ENCODE measurements at regions not wholly inside any gene's neighbourhood (a gene's known extent, or its start where the extent isn't known, plus 50 kb on each side); places are given as distances from the start of the nearest gene placed in this dataset.

DNA sequence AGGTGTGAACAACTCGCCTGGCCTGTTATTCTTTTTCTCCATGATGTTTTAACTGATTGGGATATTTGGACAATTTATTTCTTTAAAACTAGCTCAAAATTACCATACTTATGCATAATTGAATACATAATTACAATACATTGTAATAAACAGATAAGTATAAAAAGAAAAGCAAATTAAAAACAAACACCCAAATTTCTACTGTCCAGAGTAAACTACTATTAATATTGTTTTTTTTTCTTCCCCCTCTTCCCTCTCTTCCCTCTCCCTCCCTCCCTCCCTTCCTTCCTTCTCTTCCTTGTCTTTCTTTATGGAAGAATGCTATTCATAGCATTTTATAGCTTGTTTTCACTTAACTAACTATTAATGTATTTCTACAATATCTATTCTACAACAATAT is 117.7 kb upstream of the IVNS1ABP start:
- TF ChIP-seq EZH2 (IDR thresholded peaks at IDR 0.05) (no peak), POLR2AphosphoS5 (IDR thresholded peaks at IDR 0.05; ENCODE audit: borderline replicate concordance, low read depth, low read length) (no peak)

All from SK-N-MC (cell line).